Fibroblast of pulmonary artery (primary cell): ENCODE measurements at regions not wholly inside any gene's neighbourhood (a gene's known extent, or its start where the extent isn't known, plus 50 kb on each side); places are given as distances from the start of the nearest gene placed in this dataset.
A peak's percentile ranks its signal among the peaks of the same experiment; 100 is the strongest.

Experiments used
- DNase-seq: peaks from one replicate; pipeline ENCODE4 v3.0.0-alpha.2; 2010; ENCODE audit warnings: low read depth
- H3K4me3 ChIP-seq: replicated peaks from 2 replicates; pipeline ENCODE4 v1.5.1; 2011; ENCODE audit warnings: low read depth, mild to moderate bottlenecking, control low read depth, low read length, moderate library complexity
- TF ChIP-seq, protein P1 (sequence below): IDR thresholded peaks from 2 replicates; pipeline ENCODE4 v1.5.1; 2011; ENCODE audit warnings: mild to moderate bottlenecking, control low read depth, low read length, inconsistent platforms; ENCODE audit errors: missing control alignments

DNA sequence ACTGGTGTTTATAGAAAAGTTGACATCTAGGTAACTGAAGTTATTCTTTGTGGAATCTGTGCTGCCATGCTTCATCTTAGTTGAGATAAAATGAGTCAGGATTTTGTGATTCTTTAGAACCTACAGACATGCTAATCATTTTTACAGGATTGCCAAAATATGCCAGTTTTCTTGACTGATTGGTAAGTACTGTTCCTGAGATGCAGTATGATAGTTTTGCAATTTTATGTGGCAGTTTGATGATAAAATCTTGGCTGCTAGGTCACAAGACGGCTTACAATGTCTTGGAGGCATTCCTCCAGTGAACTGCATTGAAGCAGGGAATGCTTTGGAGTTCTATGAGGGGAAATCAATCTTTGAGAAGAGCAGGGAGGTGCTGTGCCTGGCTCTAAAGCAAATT lies 104.4 kb upstream of the ESX1 start:
- H3K4me3 ChIP-seq, result no peak overlapping the region
- DNase-seq, result no peak
- TF ChIP-seq, protein P1, sequence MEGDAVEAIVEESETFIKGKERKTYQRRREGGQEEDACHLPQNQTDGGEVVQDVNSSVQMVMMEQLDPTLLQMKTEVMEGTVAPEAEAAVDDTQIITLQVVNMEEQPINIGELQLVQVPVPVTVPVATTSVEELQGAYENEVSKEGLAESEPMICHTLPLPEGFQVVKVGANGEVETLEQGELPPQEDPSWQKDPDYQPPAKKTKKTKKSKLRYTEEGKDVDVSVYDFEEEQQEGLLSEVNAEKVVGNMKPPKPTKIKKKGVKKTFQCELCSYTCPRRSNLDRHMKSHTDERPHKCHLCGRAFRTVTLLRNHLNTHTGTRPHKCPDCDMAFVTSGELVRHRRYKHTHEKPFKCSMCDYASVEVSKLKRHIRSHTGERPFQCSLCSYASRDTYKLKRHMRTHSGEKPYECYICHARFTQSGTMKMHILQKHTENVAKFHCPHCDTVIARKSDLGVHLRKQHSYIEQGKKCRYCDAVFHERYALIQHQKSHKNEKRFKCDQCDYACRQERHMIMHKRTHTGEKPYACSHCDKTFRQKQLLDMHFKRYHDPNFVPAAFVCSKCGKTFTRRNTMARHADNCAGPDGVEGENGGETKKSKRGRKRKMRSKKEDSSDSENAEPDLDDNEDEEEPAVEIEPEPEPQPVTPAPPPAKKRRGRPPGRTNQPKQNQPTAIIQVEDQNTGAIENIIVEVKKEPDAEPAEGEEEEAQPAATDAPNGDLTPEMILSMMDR, result no peak

DNA sequence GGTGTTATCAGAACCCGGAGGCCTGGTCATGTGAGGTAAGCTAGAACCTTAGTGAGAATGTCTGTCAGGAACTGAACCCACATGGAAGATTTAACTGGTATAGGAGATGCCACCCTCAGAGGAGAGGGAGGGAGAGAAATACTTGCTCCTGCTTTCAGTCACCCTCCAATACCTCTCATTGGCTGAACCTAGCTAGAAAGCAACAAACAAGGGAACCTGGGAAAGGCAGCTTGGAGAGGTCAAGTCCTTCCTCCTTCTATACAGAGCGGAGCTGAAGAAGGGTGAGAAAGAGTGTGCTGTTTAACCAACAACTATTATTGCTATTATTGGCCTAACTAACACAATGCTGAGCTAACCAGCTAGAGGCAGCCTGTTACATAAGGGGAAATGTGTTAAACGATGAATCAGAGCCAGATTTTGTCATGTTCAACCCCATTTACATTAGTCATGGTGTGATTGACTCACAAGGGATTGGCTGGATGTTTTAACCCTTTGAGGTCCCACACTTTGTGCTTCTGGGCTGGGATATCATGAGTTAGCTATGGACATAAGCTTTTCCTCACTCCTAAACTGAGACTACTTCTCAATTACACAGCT lies 96.5 kb upstream of the ESX1 start:
- TF ChIP-seq, protein P1, result no peak
- peak; percentile 84 for DNase-seq
- H3K4me3 ChIP-seq, result no peak overlapping the region

DNA sequence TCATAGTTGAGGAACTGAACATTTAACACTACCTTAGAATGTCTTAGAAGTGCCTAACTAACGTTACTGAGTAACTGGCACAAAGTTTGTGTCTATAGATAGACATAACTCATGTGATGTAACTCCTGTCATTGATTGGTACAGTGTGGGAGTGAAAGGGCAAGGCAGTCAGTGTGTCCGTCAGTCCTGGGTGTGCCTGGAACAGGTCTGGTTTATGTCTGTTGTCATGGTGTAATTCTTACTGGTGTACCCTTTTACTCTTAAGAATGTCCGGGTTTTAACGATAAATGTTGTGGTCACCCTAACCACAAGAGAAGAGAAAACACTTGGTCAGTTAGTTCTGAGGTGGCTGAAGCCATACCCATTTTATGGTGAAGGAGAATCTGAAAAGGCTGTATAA lies 93.1 kb upstream of the ESX1 start:
- TF ChIP-seq, protein P1, result no peak
- peak; percentile 59 for DNase-seq
- H3K4me3 ChIP-seq, result no peak overlapping the region

DNA sequence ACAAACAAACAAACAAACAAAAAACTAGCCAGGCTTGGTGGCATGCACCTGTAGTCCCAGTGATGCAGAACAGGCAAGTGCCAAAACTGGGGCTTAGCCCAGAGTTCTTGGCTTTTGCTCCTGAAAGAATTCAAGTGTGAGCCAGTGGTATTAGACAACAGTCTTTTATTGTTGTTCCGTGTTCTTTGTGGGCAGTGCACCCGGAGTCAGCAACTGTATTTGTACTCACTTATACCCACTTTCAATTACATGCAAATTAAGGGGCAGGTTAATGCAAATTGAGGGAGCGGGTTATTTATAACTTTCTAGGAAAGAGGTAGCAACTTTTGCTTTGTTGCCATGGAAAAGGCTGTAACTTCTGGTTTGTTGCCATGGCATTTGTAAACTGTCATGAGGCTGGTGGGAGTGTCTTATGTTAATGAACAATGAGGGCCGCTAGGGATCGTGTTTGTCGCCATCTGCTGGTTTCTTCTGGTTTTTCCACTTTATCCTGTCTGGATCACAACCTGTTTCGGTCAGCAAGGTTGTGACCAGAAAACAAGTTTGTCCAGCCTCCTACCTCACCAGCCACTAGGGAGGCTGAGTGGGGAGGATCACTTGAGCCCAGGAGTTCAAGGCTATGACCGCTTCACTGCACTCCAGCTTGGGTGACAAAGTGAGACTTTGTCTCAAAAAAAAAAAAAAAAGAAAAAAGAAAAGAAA lies 88.8 kb upstream of the ESX1 start:
- peak; percentile 85 for DNase-seq
- TF ChIP-seq, protein P1, result peak; percentile 57
- no peak overlapping the region for H3K4me3 ChIP-seq

DNA sequence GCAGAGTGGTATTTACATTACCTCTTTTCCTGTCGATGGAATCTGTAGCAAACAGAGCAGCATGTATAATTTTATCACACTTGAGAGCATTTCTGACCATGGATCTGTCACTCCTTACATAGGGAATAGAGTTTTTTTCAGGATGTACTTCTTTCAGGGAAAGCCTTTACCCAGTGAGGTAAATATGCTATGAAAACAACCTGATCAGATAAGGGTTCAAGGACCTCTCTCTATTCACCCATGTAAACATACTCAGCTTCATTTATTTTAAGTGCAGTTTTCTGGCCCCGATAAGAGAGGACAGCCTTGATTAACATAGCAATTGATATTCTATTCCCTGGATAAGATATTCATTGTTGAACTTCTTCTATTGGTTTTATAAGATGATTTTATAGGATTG lies 87.3 kb upstream of the ESX1 start:
- no peak overlapping the region for H3K4me3 ChIP-seq
- DNase-seq, result no peak
- TF ChIP-seq, protein P1, result no peak

DNA sequence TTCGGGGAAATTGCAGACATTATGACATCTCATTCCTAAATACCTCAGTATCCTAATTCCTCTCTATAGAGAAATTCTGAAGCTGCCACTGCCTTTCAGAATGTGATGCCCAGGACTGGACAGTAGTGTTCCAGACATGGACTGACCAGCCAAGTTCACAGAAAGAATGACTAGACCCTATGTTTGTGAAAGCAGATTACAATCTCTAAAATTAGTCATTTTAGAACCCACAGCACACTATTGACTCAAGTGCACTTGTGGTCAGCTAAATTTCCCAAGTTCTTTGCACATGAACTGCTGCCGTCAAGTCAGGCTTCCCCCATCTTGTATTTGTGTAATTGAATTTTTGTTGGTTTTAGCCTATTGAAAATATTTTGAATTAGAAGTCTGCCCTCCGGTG lies 81.0 kb upstream of the ESX1 start:
- no peak overlapping the region for H3K4me3 ChIP-seq
- DNase-seq, result peak; percentile 66
- TF ChIP-seq, protein P1, result no peak

DNA sequence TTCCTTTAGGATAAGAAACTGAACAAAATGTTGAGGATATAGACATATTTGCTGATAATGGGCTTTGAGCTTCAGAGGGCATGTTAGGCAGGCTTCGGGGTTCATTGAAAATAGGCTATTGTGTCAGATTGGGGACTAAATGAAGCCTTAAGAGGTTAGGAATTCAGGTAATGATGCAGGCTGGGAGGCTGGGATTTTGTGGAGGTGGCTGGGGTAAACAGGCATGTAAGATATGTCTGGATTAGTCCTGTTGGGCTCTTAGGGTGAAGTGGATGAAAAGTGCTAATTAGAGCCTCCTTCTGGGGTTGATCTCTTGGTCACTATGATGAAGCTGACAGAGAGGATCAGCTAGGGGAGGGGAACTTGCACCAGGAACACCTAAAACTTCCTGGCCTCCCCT lies 80.2 kb upstream of the ESX1 start:
- H3K4me3 ChIP-seq, result no peak overlapping the region
- DNase-seq, result no peak
- TF ChIP-seq, protein P1, result no peak
